HAP-1 (cell line): ENCODE measurements at regions not wholly inside any gene's neighbourhood (a gene's known extent, or its start where the extent isn't known, plus 50 kb on each side); places are given as distances from the start of the nearest gene placed in this dataset.
"Not testable (repeated sequence)": the region's sequence is repeated elsewhere in the genome, so short reads cannot be mapped to it uniquely, and the experiment has no call there.

Experiments
- DNase-seq, 2 experiments: peaks; one replicate each; pipeline ENCODE4 v3.0.0-alpha.2; 2016 to 2020; ENCODE audit warnings: low spot score in 2 of 2
- H3K27me3 ChIP-seq: fragments of 250-450 bp; sonication (Bioruptor Pico); 2 replicates; pipeline ENCODE4 v1.5.1; 2020; ENCODE audit warnings: low read depth, mild to moderate bottlenecking, moderate library complexity
- H3K36me3 ChIP-seq: fragments of 250-450 bp; sonication (Bioruptor Pico); replicated peaks from 2 replicates; pipeline ENCODE4 v1.5.1; 2020; ENCODE audit warnings: mild to moderate bottlenecking
- H3K4me1 ChIP-seq: fragments of 250-450 bp; sonication (Bioruptor Pico); 2 replicates; pipeline ENCODE4 v1.5.1; 2020; ENCODE audit warnings: mild to moderate bottlenecking
- H3K4me3 ChIP-seq: fragments of 250-450 bp; sonication (Bioruptor Pico); 2 replicates; pipeline ENCODE4 v1.5.1; 2020; ENCODE audit warnings: mild to moderate bottlenecking, moderate library complexity
- H3K9me3 ChIP-seq: fragments of 250-450 bp; sonication (Bioruptor Pico); 2 replicates; pipeline ENCODE4 v1.5.1; 2020; ENCODE audit warnings: mild to moderate bottlenecking, moderate library complexity
- in situ Hi-C: fragments of 300-500 bp; cut with MboI; formaldehyde crosslinking; loops from 3 replicates; pipeline ENCODE4 v1.14.3; 2020; ENCODE audit warnings: low sequenced_read_pairs, inconsistent platforms, mixed read lengths

- DNase-seq, result no peak
- in situ Hi-C loops, result no loop called here
- Histone ChIP-seq H3K9me3 (peaks cover 4% of the 10 kb centered on the region; the same call in 1 of the 2 replicates), H3K4me1 (no peaks in the 10 kb centered on the region), H3K4me3 (no peak overlapping the region), H3K27me3 (no peaks in the 10 kb centered on the region), H3K36me3 (no peaks in the 10 kb centered on the region)
Observed at GRCh38 chr3:151675858-151676615, 57.7 kb upstream of the AADACL2 start.

- H3K9me3 ChIP-seq, result peaks cover under 1% of the 10 kb centered on the region; the same call in 1 of the 2 replicates
- no peak for DNase-seq
- no peaks in the 10 kb centered on the region for H3K36me3 ChIP-seq
- no peaks in the 10 kb centered on the region for H3K27me3 ChIP-seq
- in situ Hi-C loops, result loop anchor here (25.0 kb wide), 1 partner anchor 212 kb away; the partner anchor contains the start of gene IGSF10
- no peaks in the 10 kb centered on the region for H3K4me1 ChIP-seq
- no peak overlapping the region for H3K4me3 ChIP-seq
Observed at GRCh38 chr3:151673974-151674373, 59.8 kb upstream of the AADACL2 start.

- H3K4me1 ChIP-seq, DNase-seq, H3K36me3 ChIP-seq, H3K27me3 ChIP-seq, H3K4me3 ChIP-seq, H3K9me3 ChIP-seq: not testable (repeated sequence)
- in situ Hi-C loops, result loop anchor here (25.0 kb wide), 1 partner anchor 205 kb away; the partner anchor contains the start of gene IGSF10
Observed at GRCh38 chr3:151667762-151668161, 66.0 kb upstream of the AADACL2 start.

GRCh38 chr3:151660885-151661284, 72.8 kb upstream of the AADACL2 start:
- Histone ChIP-seq H3K27me3 (no peaks in the 10 kb centered on the region), H3K36me3 (no peaks in the 10 kb centered on the region), H3K4me3 (no peak overlapping the region), H3K4me1 (no peaks in the 10 kb centered on the region), H3K9me3 (no peaks in the 10 kb centered on the region)
- DNase-seq, result peak in 1 of 2 experiments; percentile 34
- in situ Hi-C loops, result loop anchor here (25.0 kb wide), 1 partner anchor 199 kb away; the partner anchor contains the start of gene IGSF10

- no peaks in the 10 kb centered on the region for H3K36me3 ChIP-seq
- no peak overlapping the region for H3K4me3 ChIP-seq
- H3K9me3 ChIP-seq, result no peaks in the 10 kb centered on the region
- H3K4me1 ChIP-seq, result no peaks in the 10 kb centered on the region
- in situ Hi-C loops, result no loop called here
- no peak for DNase-seq
- H3K27me3 ChIP-seq, result no peaks in the 10 kb centered on the region
Observed at GRCh38 chr3:151644986-151645385, 88.7 kb upstream of the AADACL2 start.

GRCh38 chr3:151644020-151644620, 89.6 kb upstream of the AADACL2 start:
- no peaks in the 10 kb centered on the region for H3K27me3 ChIP-seq
- no peak overlapping the region for H3K4me3 ChIP-seq
- in situ Hi-C loops, result no loop called here

GRCh38 chr3:151639418-151639740, 94.3 kb upstream of the AADACL2 start:
- no peak for DNase-seq
- H3K4me1 ChIP-seq, result no peaks in the 10 kb centered on the region
- H3K9me3 ChIP-seq, result no peaks in the 10 kb centered on the region
- in situ Hi-C loops, result no loop called here
- H3K27me3 ChIP-seq, result no peaks in the 10 kb centered on the region
- H3K36me3 ChIP-seq, result no peaks in the 10 kb centered on the region
- no peak overlapping the region for H3K4me3 ChIP-seq

More at GRCh38 chr3:151644020-151644620, 89.6 kb upstream of the AADACL2 start:
- no peak for DNase-seq
- Histone ChIP-seq H3K36me3 (no peaks in the 10 kb centered on the region), H3K4me1 (no peaks in the 10 kb centered on the region), H3K9me3 (no peaks in the 10 kb centered on the region)

- no peak overlapping the region for H3K4me3 ChIP-seq
- H3K27me3 ChIP-seq, result no peaks in the 10 kb centered on the region
- H3K9me3 ChIP-seq, result no peaks in the 10 kb centered on the region
- H3K4me1 ChIP-seq, result no peaks in the 10 kb centered on the region
- DNase-seq, result no peak
- in situ Hi-C loops, result no loop called here
- no peaks in the 10 kb centered on the region for H3K36me3 ChIP-seq
Observed at GRCh38 chr3:151638555-151639417, 94.9 kb upstream of the AADACL2 start.

GRCh38 chr3:151635905-151636304, 97.8 kb upstream of the AADACL2 start:
- Histone ChIP-seq H3K27me3 (no peaks in the 10 kb centered on the region), H3K4me1 (no peaks in the 10 kb centered on the region), H3K36me3 (no peaks in the 10 kb centered on the region), H3K4me3 (no peak overlapping the region), H3K9me3 (no peaks in the 10 kb centered on the region)
- DNase-seq, result no peak
- in situ Hi-C loops, result no loop called here

GRCh38 chr3:151631946-151632345, 101.8 kb upstream of the AADACL2 start:
- no peak for DNase-seq
- in situ Hi-C loops, result no loop called here
- no peak overlapping the region for H3K4me3 ChIP-seq

GRCh38 chr3:151630938-151631441, 102.7 kb upstream of the AADACL2 start:
- Histone ChIP-seq H3K36me3 (no peaks in the 10 kb centered on the region), H3K4me1 (no peaks in the 10 kb centered on the region), H3K27me3 (no peaks in the 10 kb centered on the region), H3K4me3 (no peak overlapping the region), H3K9me3 (no peaks in the 10 kb centered on the region)
- no peak for DNase-seq
- in situ Hi-C loops, result no loop called here

More at GRCh38 chr3:151631946-151632345, 101.8 kb upstream of the AADACL2 start:
- no peaks in the 10 kb centered on the region for H3K27me3 ChIP-seq
- H3K4me1 ChIP-seq, result no peaks in the 10 kb centered on the region
- no peaks in the 10 kb centered on the region for H3K9me3 ChIP-seq
- H3K36me3 ChIP-seq, result no peaks in the 10 kb centered on the region

- H3K9me3 ChIP-seq, result no peaks in the 10 kb centered on the region
- no peaks in the 10 kb centered on the region for H3K27me3 ChIP-seq
- no peaks in the 10 kb centered on the region for H3K4me1 ChIP-seq
- no peak for DNase-seq
- H3K36me3 ChIP-seq, result no peaks in the 10 kb centered on the region
- in situ Hi-C loops, result no loop called here
- no peak overlapping the region for H3K4me3 ChIP-seq
Observed at GRCh38 chr3:151630035-151630434, 103.7 kb upstream of the AADACL2 start.

- H3K4me3 ChIP-seq, result no peak overlapping the region
- in situ Hi-C loops, result no loop called here
- no peaks in the 10 kb centered on the region for H3K27me3 ChIP-seq
- no peaks in the 10 kb centered on the region for H3K4me1 ChIP-seq
- H3K9me3 ChIP-seq, result no peaks in the 10 kb centered on the region
- no peaks in the 10 kb centered on the region for H3K36me3 ChIP-seq
- DNase-seq, result no peak
Observed at GRCh38 chr3:151625586-151625985, 108.1 kb upstream of the AADACL2 start.
